Heart left ventricle (tissue), 13 donors: ENCODE measurements at regions not wholly inside any gene's neighbourhood (a gene's known extent, or its start where the extent isn't known, plus 50 kb on each side); places are given as distances from the start of the nearest gene placed in this dataset.

ENCODE experiments used
- POLR2A ChIP-seq, 2 donors: fragments of 450-650 bp; IDR thresholded peaks; one replicate each; pipeline ENCODE4 v1.6.1; 2017; ENCODE audit warnings: antibody characterized with exemption in 2 of 2, mild to moderate bottlenecking in 2 of 2, moderate library complexity in 2 of 2
- TF ChIP-seq, protein P1 (sequence below), 12 donors: fragments of 200-600 bp; sonication (generic) in 4 of 12; IDR thresholded peaks; one replicate each; pipeline versions ENCODE4 v1.5.0 to v1.8.0; 2018 to 2022; ENCODE audit warnings: antibody characterized with exemption in 12 of 12, mild to moderate bottlenecking in 5 of 12
- donor health status: ischemic (EF 13 %, LVEDD 7.1; RV severe dilation, severe dysfunction).
- donor health status: DM: no; HTN: yes; CAD: no.
- donor health status: DM: no; HTN: no; CAD: no.
- donor health status: ischemic (EF 25% LVEDD 6.9; RV normal size, moderate dysfunction).
- donor health status: ischemic (EF 25% LVEDD 5.7; RV mildly dilated, moderate dysfunction).
- donor health status: ischemic (EF 35%, LVEDD 5.7; RV mildly dilated, moderate dysfunction).
- donor health status: nonischemic (EF 11% LVEDD 7.7; RV severe dilation, severe dysfunction).
- donor health status: DM: yes; HTN: yes; CAD: no.
- donor health status: PGD.
- donor health status: ischemic (EF 29% LVEDD 5.4; RV normal size, mild dysfunction).
- donor health status: nonischemic (EF 23%, LVEDD 6.1; RV moderate dilation, normal function).

DNA sequence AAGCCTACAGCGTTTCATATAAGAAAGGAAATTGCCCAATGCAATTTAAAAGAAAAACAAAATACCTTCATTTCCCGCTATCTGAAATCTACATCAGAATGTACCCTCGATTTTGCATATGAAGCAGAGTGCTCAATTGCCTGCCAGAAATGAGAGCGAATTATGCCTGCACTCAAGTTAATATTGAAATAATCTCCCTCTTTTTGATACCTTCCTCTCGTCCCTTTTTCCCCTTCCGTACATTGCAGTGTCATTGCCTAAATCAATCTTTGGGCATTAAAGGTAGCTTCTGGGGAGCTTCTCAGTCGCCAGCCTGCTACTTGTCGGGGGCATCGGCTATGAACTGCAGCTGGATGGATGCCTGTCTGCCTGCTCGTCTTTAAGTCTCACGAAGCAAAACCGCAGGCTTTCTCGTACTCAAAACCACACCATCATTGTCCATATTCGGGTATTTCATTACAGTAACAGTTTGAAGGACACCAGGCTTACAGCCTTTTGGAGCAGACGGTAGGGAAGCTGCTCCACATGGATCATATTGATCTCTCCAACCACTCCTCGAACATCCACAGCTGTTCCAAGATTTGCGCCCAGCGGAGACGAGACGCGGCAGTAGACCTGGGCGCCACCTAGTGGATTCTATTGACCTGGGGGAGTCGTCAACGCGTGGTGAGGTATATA, 64.0 kb upstream of the HNRNPA3 start:
- TF ChIP-seq, protein P1, sequence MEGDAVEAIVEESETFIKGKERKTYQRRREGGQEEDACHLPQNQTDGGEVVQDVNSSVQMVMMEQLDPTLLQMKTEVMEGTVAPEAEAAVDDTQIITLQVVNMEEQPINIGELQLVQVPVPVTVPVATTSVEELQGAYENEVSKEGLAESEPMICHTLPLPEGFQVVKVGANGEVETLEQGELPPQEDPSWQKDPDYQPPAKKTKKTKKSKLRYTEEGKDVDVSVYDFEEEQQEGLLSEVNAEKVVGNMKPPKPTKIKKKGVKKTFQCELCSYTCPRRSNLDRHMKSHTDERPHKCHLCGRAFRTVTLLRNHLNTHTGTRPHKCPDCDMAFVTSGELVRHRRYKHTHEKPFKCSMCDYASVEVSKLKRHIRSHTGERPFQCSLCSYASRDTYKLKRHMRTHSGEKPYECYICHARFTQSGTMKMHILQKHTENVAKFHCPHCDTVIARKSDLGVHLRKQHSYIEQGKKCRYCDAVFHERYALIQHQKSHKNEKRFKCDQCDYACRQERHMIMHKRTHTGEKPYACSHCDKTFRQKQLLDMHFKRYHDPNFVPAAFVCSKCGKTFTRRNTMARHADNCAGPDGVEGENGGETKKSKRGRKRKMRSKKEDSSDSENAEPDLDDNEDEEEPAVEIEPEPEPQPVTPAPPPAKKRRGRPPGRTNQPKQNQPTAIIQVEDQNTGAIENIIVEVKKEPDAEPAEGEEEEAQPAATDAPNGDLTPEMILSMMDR (IDR thresholded peaks at IDR 0.05) = peak; percentile 58 to 86 (median 78)
- no peak for TF ChIP-seq POLR2A (IDR thresholded peaks at IDR 0.05)
